Hepatocyte (in vitro differentiated cells): ENCODE measurements at regions not wholly inside any gene's neighbourhood (a gene's known extent, or its start where the extent isn't known, plus 50 kb on each side); places are given as distances from the start of the nearest gene placed in this dataset.

Source experiments
- EZH2 ChIP-seq: fragments of 200-600 bp; sonication (generic); IDR thresholded peaks from 2 replicates; pipeline ENCODE4 v1.6.1; 2016; ENCODE audit warnings: antibody characterized with exemption, mild to moderate bottlenecking, borderline replicate concordance
- TF ChIP-seq, protein P1 (sequence below): fragments of 200-600 bp; sonication (generic); IDR thresholded peaks from 2 replicates; pipeline ENCODE4 v1.5.1; 2016; ENCODE audit warnings: antibody characterized with exemption, mild to moderate bottlenecking; ENCODE audit not compliant: poor library complexity

DNA sequence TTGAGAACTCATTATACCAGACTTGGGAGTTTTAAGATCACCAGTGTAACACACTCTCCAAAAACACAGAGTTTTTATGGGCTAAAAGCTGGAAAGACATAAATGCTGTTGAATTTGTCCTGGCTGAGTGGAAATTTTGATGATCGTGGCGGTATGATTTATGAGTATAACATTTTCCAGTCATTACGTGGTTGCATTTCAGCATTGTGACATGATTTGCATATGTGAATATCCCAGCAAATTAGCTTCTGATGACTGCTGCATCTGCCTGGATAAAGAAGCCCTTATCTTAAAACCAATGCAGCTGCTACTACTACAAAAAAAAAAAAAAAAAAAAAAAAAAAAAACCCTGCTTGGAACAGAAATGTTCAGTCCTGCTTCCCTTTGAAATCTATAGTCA is 850.9 kb downstream of the TFAP2A start:
- TF ChIP-seq, protein P1, sequence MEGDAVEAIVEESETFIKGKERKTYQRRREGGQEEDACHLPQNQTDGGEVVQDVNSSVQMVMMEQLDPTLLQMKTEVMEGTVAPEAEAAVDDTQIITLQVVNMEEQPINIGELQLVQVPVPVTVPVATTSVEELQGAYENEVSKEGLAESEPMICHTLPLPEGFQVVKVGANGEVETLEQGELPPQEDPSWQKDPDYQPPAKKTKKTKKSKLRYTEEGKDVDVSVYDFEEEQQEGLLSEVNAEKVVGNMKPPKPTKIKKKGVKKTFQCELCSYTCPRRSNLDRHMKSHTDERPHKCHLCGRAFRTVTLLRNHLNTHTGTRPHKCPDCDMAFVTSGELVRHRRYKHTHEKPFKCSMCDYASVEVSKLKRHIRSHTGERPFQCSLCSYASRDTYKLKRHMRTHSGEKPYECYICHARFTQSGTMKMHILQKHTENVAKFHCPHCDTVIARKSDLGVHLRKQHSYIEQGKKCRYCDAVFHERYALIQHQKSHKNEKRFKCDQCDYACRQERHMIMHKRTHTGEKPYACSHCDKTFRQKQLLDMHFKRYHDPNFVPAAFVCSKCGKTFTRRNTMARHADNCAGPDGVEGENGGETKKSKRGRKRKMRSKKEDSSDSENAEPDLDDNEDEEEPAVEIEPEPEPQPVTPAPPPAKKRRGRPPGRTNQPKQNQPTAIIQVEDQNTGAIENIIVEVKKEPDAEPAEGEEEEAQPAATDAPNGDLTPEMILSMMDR, result no peak
- no peak for TF ChIP-seq EZH2
